ENCODE measurements at regions not wholly inside any gene's neighbourhood (a gene's known extent, or its start where the extent isn't known, plus 50 kb on each side); places are given as distances from the start of the nearest gene placed in this dataset.

DNA sequence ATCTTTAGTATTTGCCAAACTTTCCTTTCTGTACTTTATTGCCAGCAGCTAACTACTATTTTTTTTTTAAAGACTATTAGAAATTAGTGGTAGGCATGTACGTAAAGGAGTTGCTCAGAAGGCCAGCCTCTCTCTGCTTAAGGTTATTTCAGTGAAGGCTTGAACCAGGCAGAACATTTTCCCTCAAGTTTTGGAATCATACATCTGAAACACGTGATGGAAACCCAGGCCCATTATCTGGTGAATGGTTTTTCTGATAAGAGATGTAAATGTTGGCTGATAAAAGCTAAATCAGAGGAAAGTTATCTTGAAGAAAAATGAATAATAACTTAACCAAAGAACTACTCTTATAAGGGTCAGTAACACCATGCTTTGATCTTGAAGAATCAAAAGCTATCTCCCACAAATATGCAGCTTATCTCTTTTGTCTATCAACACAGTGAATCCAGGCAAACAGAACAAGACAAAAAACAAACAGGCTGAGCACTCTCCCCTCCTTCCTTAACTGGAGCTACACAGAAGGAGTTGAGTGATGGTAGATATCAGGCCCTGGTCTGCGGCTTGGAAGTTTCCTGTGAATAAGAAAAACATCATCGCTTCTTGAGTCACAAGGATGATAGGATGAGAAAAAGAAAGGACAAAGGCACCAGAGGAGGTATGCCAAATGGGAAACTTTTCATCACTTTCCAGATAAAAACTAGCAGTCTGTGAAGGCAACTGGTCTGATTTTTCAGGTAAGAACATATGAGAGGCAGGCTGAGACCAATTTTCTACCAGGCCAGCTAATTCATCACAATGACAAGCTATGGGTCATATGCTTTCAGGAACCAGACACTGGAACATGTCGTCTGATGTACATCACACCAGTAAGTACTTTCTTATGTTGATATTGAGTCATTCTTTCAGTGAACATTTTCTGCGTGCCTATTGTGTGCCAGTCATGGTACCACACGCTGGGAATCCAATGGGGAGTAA lies 88.4 kb upstream of the STK17B start:
- intact Hi-C loops (cut with DNase I), result no loop called here
- FAIRE-seq, result no peak
- Histone ChIP-seq H3K36me3 (ENCODE audit: control insufficient read depth in 2 of 3, insufficient read depth in 3 of 3, low read length in 3 of 3) (no peaks in the 10 kb centered on the region), H3K27ac (ENCODE audit: low read depth in 2 of 2, low read length in 2 of 2) (no peak overlapping the region), H3K27me3 (ENCODE audit: control insufficient read depth, insufficient read depth, low read length) (no peaks in the 10 kb centered on the region), H3K9me3 (ENCODE audit: control insufficient read depth in 2 of 3, insufficient read depth in 1 of 3, low read length in 3 of 3) (no peaks in the 10 kb centered on the region), H3K9ac (ENCODE audit: low read length in 3 of 3) (no peak overlapping the region), H3K4me1 (ENCODE audit: control insufficient read depth in 2 of 3, insufficient read depth in 2 of 3, low read depth in 1 of 3, low read length in 3 of 3) (no peaks in the 10 kb centered on the region), H3K4me3 (ENCODE audit: low read length in 3 of 3) (no peak overlapping the region)
- TF ChIP-seq CTCF (IDR thresholded peaks at IDR 0.05; ENCODE audit: borderline replicate concordance, extremely low read depth, insufficient read depth), result no peak
- no peak for DNase-seq

DNA sequence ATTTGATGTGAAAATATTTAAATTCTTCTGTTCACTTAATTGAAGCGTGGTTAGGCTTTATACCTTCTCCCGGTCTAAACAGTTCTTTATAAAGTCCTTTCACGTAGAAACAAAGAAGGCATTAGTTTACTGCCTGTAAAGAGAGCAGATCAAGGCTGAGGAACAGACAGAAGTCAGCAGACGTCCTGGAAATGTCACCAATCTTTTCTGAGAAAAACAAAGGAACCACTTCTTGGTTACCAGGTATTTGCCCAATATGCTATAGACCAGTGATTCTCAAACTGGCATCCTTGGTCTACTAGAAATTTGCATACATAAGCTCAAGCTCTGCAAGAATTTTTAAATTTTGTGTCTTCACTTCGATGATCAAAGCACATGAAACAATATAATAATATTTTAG lies 89.2 kb upstream of the STK17B start:
- no peak overlapping the region for H3K9ac ChIP-seq (ENCODE audit: low read length in 3 of 3)
- DNase-seq (no peak), FAIRE-seq (no peak)
- H3K9me3 ChIP-seq (ENCODE audit: control insufficient read depth in 2 of 3, insufficient read depth in 1 of 3, low read length in 3 of 3), result no peaks in the 10 kb centered on the region
- H3K27ac ChIP-seq (ENCODE audit: low read depth in 2 of 2, low read length in 2 of 2), result no peak overlapping the region
- H3K36me3 ChIP-seq (ENCODE audit: control insufficient read depth in 2 of 3, insufficient read depth in 3 of 3, low read length in 3 of 3), result no peaks in the 10 kb centered on the region
- intact Hi-C loops (cut with DNase I), result no loop called here
- TF ChIP-seq CTCF (IDR thresholded peaks at IDR 0.05; ENCODE audit: borderline replicate concordance, extremely low read depth, insufficient read depth), result no peak
- H3K27me3 ChIP-seq (ENCODE audit: control insufficient read depth, insufficient read depth, low read length), result no peaks in the 10 kb centered on the region
- no peaks in the 10 kb centered on the region for H3K4me1 ChIP-seq (ENCODE audit: control insufficient read depth in 2 of 3, insufficient read depth in 2 of 3, low read depth in 1 of 3, low read length in 3 of 3)
- H3K4me3 ChIP-seq (ENCODE audit: low read length in 3 of 3), result no peak overlapping the region

- H3K27ac ChIP-seq (ENCODE audit: low read depth in 2 of 2, low read length in 2 of 2), result no peak overlapping the region
Observed at GRCh38 chr2:196262606-196263005, 91.2 kb upstream of the STK17B start.

More at GRCh38 chr2:196262606-196263005, 91.2 kb upstream of the STK17B start:
- Histone ChIP-seq H3K9ac (ENCODE audit: low read length in 3 of 3) (no peak overlapping the region), H3K4me1 (ENCODE audit: control insufficient read depth in 2 of 3, insufficient read depth in 2 of 3, low read depth in 1 of 3, low read length in 3 of 3) (no peaks in the 10 kb centered on the region), H3K4me3 (ENCODE audit: low read length in 3 of 3) (no peak overlapping the region), H3K9me3 (ENCODE audit: control insufficient read depth in 2 of 3, insufficient read depth in 1 of 3, low read length in 3 of 3) (no peaks in the 10 kb centered on the region), H3K36me3 (ENCODE audit: control insufficient read depth in 2 of 3, insufficient read depth in 3 of 3, low read length in 3 of 3) (no peaks in the 10 kb centered on the region), H3K27me3 (ENCODE audit: control insufficient read depth, insufficient read depth, low read length) (no peaks in the 10 kb centered on the region)
- DNase-seq (no peak), FAIRE-seq (no peak)
- no peak for TF ChIP-seq CTCF (IDR thresholded peaks at IDR 0.05; ENCODE audit: borderline replicate concordance, extremely low read depth, insufficient read depth)
- intact Hi-C loops (cut with DNase I), result no loop called here
